ENCODE measurements at regions not wholly inside any gene's neighbourhood (a gene's known extent, or its start where the extent isn't known, plus 50 kb on each side); places are given as distances from the start of the nearest gene placed in this dataset.

DNA sequence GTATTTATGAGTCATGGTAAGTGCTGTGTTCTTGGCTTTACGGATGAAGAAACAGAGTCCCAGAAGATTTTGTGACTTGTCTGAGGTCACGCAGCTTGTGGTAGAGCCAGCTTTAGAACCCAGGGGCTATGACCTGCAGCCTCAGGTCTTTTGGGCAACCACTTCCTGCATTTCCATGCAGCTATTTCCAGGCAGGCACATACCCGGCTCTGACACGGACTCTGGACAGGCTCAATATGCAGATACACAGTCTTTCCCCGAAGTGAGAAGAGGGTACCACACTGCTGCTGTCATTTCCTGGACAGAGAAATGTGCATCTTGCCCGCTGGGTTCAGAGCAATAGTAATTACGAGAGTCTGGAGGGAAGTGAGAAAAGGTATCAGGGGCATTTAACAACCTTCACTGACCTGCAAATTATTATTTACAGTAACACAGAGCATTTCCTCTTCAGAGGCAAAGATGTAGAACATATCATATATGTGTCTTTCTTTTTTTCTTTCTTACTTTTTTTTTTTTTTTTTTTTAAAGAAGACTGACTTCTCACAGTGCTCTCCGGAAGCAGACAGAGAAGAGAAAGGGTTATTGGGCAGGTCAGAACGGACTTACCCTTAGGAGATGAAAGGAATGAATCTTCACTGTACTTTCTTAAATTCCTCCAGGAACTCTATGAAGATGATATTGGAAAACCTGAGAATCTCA, 185.1 kb downstream of the CLIC5 start:
- peak in 6 of 58 donors; percentile 5 to 52 (median 29) for DNase-seq

DNA sequence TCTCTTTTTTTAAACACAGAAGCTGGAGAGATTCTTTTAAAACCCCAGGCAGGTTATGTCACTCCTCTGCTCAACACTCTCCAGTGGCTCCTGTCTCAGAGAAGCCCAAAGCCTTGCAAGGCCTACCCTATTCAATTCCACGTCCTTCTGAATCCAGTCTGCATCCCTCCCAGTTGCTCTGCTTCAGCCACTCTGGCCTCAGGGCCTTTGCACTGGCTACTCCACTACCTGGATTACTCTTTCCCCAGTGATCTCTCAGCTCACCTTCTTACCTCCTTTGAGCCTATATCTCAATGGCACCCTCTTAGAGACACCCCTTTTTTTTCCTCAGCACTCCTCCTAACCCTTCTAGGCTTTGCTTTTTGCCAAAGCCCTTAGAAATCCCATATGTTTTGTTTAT, 185.8 kb downstream of the CLIC5 start:
- no peak for DNase-seq

DNA sequence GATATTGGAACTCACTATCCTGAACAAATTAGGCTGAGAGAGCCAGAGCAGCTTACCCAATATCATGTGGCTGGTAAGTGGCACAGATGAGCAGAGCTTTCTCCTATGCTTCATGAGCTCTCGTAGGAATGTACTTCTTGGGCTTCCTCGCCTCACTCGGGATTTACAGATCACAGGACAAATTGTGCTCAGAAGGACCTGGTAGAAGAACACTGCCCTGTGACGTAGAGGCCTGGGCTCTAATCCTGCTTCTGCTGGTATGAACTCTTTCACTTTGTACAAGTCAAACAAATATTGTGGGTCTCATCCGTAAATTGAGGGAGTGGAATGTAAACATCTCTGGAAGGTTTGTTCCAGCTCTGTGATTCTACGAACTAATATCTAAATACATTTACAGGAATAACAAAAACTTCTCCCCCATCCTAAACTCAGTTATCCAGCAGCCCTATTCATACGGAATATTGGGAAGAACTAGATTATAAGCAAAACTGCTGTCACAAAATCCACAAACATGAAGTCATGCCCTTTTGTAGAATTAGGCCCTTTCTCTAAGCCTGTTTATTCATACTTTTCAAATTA, 187.6 kb downstream of the CLIC5 start:
- no peak for DNase-seq

DNA sequence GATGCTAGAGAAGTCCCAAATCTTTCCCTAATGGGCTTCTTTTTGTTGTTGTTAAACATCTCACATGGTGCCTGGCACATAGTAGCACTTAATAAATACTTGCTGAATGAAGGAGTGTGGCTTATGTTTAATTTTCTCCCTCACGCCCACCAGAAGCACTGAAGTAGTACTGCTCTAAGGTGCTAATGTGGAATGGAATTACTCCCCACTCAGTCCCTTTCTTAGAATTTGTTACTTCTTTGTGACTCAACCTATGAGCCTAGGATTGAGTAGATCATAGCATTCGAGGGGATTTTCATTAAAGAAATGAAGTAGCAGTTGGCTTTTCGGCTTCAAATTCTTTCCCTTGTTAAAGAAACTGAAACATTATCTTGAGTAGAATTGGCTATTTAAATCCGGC, 192.8 kb downstream of the CLIC5 start:
- no peak for DNase-seq

DNA sequence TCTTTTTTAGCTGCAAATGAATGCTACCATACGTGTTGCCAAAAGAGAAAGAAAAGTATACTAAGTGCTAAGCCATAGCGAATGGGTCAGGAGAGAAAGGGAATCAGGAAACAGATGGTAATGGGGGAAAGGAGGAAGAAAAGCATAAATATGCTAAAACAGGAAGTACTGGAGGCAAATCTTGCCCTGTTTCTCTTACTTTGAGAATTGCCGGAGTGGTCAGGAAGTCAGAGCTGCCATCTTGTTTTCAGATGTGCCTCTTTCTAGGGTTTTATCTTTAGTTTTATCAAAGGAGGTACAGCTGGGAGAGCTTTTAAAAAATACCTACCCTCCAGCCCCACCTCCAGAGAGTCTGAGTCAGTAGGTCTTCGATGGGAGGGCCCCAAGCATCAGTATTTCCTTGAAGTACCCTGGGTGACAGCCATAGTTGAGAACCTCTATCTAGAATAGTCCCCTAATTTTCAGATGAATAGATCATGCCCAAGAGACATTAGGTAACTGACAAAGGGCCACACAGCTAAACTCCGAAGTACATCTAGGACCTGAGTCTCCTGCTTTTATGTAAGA, 193.3 kb downstream of the CLIC5 start:
- no peak for DNase-seq

DNA sequence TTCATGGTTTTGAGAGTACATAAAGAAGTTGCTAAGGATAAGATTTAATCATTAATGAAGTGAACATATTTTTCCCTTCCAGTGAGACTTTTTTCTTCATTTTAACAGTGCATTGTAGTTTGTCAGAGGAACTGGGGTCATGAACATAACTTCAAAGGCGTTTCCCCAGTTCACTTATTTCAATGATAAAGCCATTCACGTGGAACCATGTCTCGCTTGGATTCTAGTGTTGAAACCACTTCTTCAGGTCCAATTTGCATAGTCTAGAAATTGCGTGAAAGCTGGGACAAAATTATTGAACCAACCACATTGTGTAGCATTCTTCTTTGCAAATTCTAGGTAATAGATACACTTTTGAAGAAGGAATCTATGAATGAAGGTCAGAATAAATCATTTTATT, 197.0 kb downstream of the CLIC5 start:
- no peak for DNase-seq

DNA sequence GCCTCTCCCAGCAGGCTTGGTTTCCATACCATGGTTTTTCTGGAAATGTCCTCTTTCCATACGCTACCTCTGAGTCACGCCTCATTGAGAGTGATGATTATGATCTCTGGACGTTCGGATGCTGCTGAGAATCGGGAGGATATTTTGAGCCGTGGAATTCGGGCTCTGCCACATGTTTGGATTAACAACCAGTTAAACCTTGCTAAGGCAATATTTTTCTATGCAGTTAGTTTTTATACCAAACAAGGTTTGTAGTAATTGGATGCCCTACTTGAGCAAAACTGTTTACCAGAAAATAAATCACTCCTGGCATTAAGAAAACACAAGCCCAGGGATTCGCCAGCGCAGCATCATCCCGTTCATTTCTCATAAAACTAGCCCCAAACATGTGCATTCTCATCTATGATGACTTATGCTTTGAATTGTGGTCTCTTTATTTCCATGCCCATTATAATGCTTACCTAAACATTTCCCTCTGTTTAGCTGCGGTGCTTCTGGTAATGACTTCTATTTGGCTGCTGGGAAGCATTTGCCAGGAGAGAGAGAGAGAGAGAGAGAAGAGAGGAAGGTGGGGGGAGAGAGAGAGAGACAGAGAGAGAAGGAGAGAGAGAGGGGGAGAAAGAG, 198.9 kb downstream of the CLIC5 start:
- DNase-seq: no peak

DNA sequence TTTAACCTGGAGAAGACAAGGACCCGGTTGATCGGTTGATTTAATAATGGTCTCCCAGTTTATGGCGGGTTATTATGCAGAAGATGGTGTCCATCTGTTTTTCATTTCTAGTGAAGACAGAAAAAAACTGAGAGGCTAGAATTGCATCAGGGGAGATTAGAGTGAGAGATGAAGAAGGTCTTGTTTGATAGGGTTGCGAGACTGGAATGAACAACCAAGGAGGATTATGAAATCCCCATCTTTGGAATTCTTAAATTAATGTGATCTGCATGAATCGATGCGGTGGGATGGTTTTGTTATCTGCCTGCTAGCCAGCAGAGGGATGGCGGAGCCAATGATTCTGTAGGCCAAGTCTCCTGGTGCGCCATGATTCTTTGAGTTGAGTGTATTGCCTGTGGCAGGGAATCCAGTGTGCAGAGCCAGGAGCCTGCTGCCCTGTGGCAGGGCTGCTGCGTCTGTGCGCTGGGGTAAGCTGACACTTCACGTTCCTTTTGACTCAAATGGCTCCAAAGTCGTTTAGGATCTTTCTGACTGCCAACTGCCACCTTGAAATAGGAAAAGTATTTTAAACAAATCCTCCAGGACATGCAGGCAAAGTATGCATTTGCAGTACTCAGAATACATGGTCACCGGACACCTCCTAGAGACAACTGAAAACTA, 200.1 kb downstream of the CLIC5 start:
- DNase-seq: no peak

DNA sequence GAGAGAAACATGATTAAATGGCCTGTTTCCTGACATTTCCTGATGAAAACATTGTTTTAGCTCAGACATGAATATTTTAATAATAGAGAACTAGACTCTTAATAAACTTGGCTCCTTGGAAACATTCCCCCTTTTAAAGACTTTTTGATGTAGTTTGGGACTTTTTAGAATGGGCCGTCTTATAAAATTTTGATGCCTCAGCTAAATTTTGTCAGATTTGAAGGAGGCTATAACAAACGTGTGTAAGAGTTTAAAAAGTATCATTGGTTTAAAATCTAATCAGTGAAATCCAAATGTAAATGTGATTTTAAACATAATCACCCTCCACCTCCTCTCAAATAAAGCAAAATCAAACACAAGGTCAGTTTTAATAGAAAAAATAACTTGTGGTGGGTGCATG, 200.9 kb downstream of the CLIC5 start:
- no peak for DNase-seq

DNA sequence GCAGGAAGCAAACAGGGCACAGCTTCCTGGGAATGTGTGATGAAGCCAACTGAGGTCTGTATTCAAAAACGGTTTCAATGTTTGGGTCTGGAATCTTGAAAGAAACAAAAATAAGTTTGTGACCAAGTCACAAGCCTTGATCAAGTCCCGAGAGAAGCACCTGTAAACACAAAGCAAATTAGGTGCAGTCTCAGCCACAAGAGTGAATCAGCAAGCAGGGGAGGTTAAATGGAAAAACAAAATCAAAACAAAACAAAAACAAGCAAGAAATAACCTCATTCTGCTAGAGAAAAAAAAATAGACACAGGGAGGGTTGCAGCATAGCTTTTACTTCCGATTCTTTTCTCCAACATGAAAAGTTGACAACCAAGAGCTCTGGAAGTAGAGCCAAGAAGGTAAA, 201.7 kb downstream of the CLIC5 start:
- DNase-seq: no peak

DNA sequence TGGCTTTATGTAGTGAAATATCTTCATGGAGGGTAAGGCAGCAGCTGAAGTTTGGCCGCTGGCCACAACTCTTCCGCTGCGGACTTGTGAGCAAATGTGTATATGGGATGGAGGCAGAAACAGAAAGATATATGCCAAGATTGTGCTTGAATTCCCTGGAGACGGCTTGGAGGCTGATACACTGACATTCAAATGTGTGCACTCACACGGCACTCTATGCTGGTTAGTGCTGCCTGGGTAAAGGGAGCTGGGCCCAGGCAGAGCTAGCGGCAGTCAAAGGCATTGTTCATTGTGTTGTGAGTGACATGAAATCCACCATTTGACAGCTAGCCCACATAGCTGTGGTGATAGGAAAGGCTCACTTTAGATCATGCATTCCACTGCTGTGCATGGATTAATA, 202.7 kb downstream of the CLIC5 start:
- peak in 29 of 58 donors; percentile 0 to 60 (median 18) for DNase-seq

DNA sequence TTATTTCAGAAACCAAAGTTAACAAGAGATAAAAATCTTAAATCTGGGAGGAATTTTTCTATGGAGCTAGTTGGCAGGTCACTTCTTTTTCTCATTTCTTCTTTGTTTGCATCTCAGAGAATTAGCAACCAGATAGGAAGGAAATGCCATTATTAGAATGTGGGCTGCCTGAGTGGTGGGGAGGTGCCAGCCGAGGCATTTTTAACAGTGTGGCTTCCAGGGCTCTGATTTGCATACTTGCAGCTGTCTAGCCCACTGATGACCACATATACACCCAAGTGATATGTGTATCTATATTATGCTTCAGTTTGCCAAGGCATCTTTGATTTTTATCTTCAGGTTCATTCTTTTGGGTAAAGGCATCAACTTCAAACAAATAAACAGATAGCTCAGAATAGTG, 206.7 kb downstream of the CLIC5 start:
- DNase-seq: no peak

DNA sequence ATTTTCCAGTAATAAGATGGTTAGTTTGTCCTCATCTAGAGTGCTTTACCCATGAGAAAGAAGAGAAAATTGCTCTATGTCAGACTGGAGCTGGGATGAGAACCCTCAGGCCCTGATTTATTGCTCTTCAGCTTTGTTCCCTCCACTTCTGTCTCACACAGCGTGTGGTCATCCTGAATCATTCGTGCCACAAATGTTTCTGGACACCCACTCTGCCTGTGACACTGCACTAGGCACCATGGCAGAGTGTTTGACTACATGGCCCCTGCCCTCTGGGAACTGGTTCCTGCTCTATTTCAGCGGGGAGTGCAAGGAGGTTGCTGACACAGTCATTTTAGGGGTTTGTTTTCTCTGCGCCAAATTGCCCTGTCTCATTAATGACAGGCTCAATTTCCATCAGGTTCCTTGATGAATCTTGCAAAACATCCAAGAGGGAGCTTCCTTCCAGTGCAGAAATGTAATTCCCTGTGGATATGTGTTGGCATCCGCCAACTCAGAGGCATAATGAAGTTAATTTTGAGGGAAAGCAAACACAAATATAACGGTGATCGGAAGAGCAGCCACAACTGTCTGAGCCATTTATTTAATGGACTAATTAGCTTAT, 207.5 kb downstream of the CLIC5 start:
- DNase-seq: no peak

DNA sequence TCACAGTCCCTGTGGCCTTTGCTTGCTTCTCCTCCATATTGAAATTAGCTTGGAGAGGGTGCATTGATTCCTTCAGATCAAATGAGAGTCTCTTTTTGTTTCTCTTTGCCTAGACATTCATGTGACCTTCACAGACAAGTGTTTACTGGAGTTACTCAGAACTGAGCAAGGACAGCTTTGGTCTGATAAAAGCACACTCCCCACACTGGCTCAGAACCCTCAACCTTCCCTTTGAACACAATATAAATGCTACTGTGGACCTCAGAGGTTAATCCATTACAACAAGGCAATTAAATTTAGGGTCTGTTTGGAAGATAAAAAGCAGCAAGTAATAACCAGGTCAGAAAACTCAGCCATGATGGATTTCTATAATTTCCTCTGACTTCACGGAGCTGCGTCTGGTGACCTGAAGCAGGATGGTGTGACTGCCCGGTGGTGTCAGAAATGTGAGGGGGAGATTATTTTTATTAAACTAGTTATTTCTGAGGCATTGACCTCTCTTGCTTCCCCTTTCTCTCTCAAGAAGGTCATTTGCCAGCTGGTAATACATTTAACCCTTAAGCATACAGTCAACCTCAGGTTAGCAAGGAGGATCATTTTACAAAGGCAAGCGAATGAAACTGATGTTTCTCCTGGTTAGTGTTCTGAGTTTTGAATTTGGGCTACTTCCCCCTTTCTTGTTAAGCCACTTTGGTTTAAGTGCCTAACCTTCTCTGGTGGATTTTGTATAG, 208.2 kb downstream of the CLIC5 start:
- no peak for DNase-seq

DNA sequence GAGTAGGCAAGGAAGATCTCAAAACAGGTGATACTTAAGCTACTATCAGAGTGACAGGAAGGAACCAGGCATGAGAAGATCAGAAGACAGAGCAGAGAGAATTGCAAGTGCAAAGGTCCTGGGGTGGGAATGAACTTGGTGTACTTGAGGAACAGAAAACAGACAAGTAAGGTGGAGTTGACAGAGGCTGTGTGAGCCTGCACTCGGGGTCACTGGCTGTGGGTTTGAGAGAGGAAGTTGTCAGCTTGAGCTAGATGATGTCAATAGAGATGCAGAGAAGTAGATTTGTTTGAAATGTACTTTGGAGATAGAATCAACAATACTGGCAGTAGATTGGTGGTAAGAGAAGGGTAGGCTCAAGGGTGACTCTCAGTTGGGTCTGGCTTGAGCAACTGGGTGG, 209.5 kb downstream of the CLIC5 start:
- DNase-seq: no peak

DNA sequence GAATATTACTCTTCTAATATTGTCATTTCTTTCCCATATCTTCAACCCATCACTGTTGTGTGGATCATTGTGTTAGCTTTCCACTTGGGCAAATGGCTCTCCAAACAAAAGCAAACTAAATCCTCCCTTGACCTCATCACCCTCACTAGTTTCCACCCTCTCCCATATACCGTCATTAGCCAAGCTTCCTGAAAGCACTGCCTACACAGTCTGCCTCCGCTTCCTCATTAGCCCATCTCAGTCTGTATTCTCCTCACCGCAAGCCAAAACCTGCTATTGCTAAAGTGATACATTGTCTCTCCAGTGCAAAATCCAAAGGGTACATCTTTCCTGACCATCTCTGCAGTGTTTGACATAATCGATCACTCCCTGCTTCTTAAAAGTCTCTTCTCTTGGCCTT, 212.6 kb downstream of the CLIC5 start:
- DNase-seq: no peak

DNA sequence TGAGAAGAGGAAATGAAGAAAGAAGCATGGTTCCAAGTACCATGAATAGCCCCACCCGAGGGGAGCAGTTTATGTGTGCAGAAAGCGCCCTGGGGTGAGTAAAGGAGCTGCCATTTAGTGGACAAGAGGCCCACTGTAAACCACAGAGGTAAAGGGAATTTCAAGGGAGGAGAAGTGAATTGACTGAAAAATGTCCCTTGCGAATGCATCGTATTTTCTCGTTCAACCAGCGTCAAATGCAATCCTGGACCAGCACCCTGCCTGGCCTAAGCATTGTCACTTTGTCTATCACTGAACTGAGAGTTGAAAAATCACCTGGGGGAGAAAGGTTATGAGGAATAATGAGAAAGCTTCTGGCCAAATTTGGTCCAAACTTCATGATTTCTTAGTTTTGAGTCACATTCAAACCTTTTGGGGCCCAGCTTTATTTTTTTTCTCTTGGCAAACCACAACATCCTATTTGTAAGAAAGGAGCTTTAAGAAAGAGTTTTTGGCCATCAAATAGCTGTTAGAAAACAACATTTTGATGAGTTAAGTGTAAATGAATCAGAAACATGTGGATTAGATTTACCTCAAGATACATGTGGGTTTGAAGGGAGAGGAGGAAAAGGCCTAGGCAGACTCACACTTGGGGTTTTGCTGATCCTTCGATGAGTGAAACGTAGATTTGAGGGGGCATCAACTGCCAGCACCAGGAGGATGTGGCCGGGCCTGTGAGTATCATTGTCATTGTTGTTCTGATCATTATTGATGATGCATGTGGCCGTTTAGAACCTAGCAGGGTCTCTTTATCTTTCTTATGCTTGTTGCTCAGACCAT, 214.0 kb downstream of the CLIC5 start:
- DNase-seq: no peak

DNA sequence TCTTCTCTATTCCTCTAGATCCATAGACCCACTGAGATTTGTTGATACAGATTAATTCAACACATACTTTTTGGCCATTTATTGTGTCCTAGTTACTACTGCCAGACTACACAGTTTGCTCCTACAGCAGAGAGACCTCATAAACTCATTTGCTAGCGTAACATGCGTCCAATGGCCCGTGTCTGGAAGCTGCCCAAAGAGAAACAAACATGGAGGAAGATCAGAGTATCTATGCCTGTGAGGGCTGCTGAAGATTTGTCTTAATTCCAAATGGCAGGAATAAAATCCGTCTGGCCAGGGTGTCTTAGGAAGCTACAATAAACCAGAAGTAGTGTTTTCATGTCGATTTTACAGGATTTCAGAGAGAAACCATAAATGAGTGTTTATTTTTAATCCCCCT, 214.7 kb downstream of the CLIC5 start:
- DNase-seq: no peak

DNA sequence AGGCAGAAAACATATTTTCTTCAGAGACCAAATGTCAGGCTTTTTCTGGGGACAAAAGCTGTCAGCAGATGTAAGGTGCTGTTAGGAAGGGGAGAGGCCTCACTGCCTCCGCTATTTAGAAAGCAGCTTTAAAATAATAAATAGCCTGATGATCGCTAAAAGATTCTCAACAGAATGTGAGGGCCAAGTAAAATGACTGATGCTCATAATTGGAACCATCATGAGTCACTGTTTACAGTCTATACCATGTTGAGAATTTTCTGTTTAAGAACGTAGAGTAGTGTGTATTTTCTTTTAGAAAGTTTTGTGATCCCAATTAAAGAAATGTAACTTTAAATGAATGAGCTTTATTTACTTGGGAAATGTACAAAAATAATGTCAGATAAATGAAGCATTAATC, 220.0 kb downstream of the CLIC5 start:
- DNase-seq: no peak

DNA sequence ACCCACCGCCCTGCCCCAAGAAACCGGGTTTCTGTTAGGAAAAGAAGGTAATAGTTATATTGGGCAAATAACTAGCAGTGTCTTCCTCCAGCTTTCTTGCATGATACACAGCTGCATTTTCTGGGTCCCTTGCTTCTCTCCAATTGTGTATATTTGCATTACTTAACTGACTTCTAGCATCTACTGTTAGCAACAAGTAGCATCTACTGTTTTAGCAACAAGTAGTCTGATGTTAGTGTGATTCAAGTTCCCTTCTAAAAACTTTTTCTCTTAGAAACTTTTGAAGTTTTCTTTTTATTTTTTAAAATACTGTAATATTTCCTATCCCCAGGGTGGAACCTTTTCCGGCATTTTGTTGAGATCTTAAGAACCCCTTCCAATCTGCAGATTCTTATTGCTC, 221.2 kb downstream of the CLIC5 start:
- DNase-seq: no peak
